Tibial nerve (tissue), 4 donors: ENCODE measurements at regions not wholly inside any gene's neighbourhood (a gene's known extent, or its start where the extent isn't known, plus 50 kb on each side); places are given as distances from the start of the nearest gene placed in this dataset.

ENCODE experiments used
- EP300 ChIP-seq, 2 donors: sonication (generic); formaldehyde crosslinking; IDR thresholded peaks; one replicate each; pipeline ENCODE4 v1.6.1; 2017; ENCODE audit warnings: antibody characterized with exemption in 2 of 2, mild to moderate bottlenecking in 1 of 2
- TF ChIP-seq, protein P1 (sequence below), 5 experiments: fragments of 200-600 bp in 3 of 5; fragments of 450-650 bp in 2 of 5; sonication (generic) in 3 of 5; IDR thresholded peaks; one replicate each; pipeline ENCODE4 v1.5.1; 2016 to 2019; ENCODE audit warnings: antibody characterized with exemption in 5 of 5, mild to moderate bottlenecking in 3 of 5, moderate library complexity in 2 of 5

DNA sequence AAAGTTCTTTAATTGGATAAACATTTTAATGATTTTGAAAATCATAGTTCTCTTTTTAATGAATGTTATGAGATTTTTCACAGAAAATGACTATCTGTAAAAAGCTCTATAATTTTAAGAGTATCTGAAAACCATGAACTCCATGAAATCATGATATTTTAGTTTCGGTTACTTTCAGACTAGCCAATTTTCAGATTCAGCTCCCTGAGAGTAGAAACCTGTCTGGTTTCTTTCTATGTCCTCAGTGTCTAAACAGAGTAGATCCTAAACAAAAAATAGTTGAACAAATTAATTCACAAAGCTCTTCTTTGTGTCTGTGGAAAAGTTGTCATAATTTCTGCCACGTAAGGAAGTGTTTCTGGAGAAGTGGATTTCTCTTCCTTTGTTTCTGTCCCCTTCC is 1247.7 kb downstream of the NSUN3 start:
- TF ChIP-seq EP300 (IDR thresholded peaks at IDR 0.05), result no peak
- TF ChIP-seq, protein P1, sequence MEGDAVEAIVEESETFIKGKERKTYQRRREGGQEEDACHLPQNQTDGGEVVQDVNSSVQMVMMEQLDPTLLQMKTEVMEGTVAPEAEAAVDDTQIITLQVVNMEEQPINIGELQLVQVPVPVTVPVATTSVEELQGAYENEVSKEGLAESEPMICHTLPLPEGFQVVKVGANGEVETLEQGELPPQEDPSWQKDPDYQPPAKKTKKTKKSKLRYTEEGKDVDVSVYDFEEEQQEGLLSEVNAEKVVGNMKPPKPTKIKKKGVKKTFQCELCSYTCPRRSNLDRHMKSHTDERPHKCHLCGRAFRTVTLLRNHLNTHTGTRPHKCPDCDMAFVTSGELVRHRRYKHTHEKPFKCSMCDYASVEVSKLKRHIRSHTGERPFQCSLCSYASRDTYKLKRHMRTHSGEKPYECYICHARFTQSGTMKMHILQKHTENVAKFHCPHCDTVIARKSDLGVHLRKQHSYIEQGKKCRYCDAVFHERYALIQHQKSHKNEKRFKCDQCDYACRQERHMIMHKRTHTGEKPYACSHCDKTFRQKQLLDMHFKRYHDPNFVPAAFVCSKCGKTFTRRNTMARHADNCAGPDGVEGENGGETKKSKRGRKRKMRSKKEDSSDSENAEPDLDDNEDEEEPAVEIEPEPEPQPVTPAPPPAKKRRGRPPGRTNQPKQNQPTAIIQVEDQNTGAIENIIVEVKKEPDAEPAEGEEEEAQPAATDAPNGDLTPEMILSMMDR (IDR thresholded peaks at IDR 0.05), result no peak
